Right forelimb (tissue), 1 donor: ENCODE measurements at regions not wholly inside any gene's neighbourhood (a gene's known extent, or its start where the extent isn't known, plus 50 kb on each side); places are given as distances from the start of the nearest gene placed in this dataset.
"Not testable (repeated sequence)": the region's sequence is repeated elsewhere in the genome, so short reads cannot be mapped to it uniquely, and the experiment has no call there.

Experiments used
- DNase-seq: peaks from one replicate; pipeline ENCODE4 v3.0.0-alpha.2; 2018

- no peak for DNase-seq
Measured at GRCh38 chr11:116059919-116060318, 555.7 kb upstream of the CADM1 start.

- DNase-seq: no peak
Measured at GRCh38 chr11:116057000-116057399, 552.8 kb upstream of the CADM1 start.

GRCh38 chr11:116055064-116055463, 550.8 kb upstream of the CADM1 start:
- no peak for DNase-seq

DNA sequence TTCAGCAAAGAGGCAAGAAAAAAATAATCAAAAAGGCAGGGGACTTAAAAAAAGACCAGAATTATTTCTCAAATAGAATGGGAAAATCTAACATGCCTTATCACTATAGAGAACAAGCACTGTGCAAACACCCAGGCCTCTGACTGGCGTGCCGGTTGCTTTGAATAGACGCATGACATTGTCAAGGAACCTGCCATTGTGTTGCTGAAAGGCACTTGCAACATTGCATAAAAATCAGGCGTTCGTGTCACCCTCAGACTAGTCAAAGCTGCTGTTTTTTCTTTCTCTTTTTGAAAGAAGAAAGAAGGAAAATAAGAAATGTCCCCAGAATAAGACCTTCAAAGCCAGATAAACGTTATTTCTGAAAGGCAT, 549.3 kb upstream of the CADM1 start:
- DNase-seq: no peak

DNA sequence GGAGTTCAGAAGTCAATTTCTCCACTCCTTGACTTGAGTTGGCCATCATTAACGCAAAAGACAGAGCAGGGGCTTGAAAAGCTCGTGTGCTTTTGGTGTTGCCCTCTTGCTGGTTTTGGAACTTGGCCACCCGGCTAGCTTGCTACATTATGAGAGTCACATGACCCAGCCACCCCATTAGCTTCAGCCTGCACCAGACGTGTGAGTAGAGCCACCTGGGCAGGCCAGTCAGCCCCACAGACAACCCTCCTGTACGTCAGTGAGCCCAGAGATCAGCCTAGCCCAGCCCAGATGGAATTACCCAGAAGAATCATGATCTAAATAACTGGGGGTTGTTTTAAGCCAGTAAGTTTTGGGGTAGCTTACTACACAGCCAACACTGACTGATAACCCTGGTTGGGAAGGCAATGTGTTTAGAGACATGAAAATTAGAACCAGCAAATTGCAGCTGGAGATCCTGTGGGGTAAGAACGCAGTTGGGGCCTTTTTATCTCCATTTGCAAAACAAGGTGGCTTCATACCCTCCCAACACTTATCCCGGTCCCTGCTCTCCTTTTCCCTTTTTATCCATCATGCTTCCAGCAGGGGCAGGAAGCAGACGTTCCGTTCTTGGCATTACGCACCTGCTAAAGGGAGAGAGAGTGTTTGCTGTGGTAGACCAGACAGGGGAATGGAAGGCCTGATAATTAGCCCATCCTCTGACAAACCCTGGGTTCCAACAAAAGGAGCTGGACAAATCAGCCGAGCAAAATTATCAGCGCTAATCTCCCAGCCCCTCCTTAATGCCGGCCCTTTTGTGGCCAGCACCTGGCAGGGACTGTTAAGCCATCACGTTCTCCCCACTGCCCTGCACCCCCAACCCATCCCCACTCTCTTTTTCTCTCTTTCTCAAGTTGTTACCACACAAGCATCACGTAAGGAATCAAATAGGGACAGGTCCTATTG, 548.7 kb upstream of the CADM1 start:
- DNase-seq: no peak

- DNase-seq: no peak
Measured at GRCh38 chr11:116051494-116051893, 547.3 kb upstream of the CADM1 start.

DNA sequence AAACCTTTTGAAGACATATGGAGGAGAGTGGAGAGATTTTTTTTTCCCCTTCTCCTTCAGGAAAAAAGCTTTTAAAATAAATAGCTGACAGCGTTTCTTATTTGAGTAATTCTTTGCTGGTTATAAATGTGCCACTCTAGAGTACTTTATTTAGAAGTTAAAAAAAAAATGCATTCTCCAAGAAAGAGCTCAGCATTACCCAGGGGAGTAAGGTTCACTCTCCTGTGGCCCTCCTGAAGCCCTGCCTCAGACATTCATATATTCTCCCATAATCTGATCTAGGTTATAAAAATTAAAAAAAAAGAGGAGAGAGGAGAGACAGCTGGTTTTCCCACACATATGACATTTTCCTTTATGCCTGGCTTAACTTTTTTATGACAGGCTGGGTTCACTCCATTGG, 545.2 kb upstream of the CADM1 start:
- DNase-seq: no peak

GRCh38 chr11:116046127-116046526, 541.9 kb upstream of the CADM1 start:
- no peak for DNase-seq

DNA sequence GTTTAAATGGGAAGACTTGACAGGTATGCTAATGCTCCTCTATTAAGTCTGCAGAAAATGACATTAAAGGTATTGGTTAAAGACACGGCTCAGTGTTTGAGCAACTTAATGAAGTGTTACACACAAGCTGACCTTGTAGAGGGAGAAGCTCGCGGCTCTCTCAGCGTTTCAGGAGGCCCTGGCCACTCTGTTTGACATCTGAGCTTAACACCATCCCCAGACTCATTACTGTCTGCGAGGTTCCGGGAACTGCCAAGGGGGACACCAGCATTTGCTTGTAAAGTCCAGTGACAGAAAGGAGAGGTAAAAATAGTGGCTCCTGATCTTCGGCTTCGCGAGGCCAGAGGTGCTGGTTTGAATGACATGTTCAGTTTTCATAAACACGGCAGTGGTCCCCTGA, 540.7 kb upstream of the CADM1 start:
- no peak for DNase-seq

- DNase-seq: no peak
Measured at GRCh38 chr11:116044520-116044919, 540.3 kb upstream of the CADM1 start.

- no peak for DNase-seq
Measured at GRCh38 chr11:116043857-116044256, 539.6 kb upstream of the CADM1 start.

- DNase-seq: not testable (repeated sequence)
Measured at GRCh38 chr11:116043059-116043458, 538.8 kb upstream of the CADM1 start.

- DNase-seq: no peak
Measured at GRCh38 chr11:116042146-116042545, 537.9 kb upstream of the CADM1 start.

- no peak for DNase-seq
Measured at GRCh38 chr11:116037861-116038260, 533.6 kb upstream of the CADM1 start.

DNA sequence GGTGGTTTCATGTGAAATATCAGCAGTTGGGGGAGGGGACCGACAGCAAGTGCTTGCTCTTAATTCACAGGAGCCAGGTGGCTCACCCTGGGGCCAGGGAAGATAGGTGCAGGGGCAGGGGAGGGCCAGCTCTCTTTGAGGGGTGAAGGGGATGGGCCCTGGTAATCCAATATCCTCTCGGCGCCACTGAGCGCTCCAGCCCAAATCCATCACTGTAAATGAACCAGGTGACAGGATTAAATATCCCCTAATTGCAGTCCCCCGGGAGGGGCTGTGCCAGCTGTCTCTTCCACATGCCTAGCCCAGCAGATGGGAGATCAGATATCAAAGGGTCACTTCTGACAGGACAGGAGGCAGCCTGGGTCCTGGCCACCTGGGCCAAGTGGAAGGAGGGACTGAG, 531.8 kb upstream of the CADM1 start:
- DNase-seq: no peak

- DNase-seq: no peak
Measured at GRCh38 chr11:116033931-116034553, 529.8 kb upstream of the CADM1 start.

GRCh38 chr11:116030697-116031331, 526.6 kb upstream of the CADM1 start:
- DNase-seq: no peak

GRCh38 chr11:116028506-116028905, 524.3 kb upstream of the CADM1 start:
- DNase-seq: not testable (repeated sequence)

- DNase-seq: no peak
Measured at GRCh38 chr11:115999437-115999836, 495.2 kb upstream of the CADM1 start.

DNA sequence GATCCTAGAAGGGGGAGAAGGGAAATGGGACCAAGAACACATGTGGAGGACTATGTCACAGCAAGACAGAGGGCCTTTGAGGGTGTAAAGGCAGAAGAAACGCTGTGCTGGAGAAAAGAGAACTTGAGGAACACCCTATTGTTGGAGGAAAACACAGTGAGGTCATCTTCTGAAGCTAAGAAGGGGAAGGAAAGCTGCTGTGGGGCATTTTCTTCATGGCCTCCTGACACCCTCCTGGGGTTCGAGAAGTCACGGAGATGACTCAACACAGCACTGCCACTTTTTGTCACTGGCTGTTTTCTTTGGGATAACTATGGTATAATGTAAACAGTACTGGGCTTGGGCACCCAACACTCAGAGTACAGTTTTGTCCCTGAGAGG, 492.6 kb upstream of the CADM1 start:
- DNase-seq: no peak

DNA sequence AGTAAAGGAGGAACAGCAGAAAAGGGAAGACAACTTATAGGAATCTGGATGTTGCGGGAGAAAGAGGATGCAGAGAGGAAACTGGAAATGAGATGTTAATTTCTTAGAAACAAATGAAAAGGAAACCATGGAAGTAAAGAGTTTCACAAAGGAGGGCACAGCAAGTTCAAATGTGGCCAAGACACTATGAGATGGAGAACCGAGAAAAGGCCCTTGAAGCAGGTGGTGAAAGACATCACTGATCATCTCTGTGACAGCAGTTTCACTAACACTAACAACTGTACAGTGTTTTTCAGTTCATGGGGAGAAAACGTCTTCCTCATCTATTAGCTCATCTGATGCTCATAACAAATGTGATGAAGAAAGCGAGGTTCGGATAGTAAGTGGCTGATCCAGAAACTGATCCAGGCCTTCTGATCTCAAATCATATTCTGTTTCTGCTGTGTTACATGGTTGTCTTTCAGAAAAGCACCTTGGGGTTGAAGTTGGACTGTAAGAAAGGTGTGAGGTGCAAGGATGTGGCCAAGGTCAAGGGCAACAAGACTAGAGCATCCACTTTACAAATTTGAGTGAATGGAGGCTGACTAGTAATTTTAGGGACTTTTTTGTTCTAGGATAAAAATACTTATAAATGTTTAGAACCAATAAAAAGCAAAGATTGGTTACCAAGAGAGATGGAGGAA, 492.1 kb upstream of the CADM1 start:
- no peak for DNase-seq

- DNase-seq: no peak
Measured at GRCh38 chr11:115993590-115993989, 489.4 kb upstream of the CADM1 start.

GRCh38 chr11:115990004-115990447, 485.8 kb upstream of the CADM1 start:
- DNase-seq: no peak
